ENCODE measurements at regions not wholly inside any gene's neighbourhood (a gene's known extent, or its start where the extent isn't known, plus 50 kb on each side); places are given as distances from the start of the nearest gene placed in this dataset.

DNA sequence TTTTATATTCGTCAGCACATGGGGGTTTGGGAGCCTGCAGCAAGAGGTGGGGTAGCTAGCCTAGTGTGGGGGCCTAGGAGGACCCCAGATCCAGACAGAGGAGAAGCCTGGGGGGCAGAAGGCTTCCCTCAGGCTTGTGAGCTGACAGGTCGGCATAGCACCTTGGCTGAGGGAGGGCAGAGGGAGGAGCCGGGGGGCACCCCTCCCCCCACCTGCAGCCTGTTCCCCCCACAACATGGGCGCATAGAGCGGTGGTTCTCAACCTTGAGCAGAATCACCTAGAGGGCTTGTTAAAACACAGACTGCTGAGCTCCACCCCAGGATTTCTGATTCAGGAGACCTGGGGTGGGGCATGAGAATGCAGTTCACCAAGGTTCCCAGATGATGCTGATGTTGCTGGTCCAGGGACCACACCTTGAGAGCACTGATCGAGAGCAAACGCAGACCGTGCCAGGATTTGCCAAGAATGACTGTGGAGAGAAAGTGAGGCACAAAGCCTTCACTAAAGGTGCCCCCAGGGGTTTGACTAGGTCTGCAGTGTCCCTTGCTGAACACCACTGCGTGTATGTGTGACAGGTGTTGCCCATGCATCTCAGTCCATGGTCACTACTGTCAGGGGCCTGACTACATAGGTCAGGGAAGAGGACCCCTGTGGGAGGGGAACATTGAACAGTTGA is 163.3 kb downstream of the MACROH2A1 start:
- DNase-seq (ENCODE audit: low read depth in 2 of 2), result no peak

GRCh38 chr5:135234666-135235401 is 164.2 kb downstream of the MACROH2A1 start:
- no peak for DNase-seq (ENCODE audit: low read depth in 2 of 2)

- DNase-seq (ENCODE audit: low read depth in 2 of 2), result no peak
Measured at GRCh38 chr5:135234242-135234641, 164.8 kb downstream of the MACROH2A1 start.

- DNase-seq (ENCODE audit: low read depth in 2 of 2), result no peak
Measured at GRCh38 chr5:135233477-135233876, 165.6 kb downstream of the MACROH2A1 start.

DNA sequence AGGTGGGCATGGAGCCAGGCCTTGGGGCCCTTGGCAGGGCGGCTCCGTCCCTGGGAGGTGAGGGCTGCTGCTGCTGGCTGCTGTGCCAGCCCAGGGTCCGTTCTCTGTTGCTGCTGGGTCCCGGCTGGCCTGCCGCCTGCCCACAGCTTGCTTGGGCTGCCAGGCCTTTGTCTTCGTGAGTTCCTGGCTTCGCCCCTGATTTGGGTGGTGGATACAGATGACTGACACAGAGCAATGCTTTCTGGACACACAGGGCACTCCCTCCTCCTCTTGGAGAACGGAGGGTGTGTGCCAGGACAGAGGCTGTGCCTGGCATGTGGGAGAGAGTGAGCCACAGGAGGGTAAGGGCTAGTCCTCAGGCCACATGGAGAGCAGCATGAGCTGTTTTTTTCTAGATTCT is 166.1 kb downstream of the MACROH2A1 start:
- no peak for DNase-seq (ENCODE audit: low read depth in 2 of 2)

DNA sequence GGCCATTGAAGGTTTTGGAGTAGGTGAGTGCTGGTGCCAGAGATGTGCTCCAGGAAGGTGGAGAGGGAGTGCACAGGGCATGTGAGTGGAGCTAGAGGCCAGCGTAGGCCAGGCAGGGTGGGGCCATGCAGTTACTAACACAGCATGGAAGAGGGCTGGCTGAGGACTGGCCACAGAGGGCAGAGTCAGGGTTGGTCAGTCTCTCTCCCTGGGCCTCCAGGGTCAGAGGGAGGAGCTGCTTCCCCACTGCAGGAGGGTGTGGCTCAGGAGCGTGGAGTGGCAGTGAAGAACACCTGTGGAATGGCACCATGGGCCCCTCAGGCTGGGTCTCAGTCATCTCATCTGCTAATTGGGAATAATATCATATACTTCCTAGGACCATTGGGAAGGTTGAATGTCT is 167.7 kb downstream of the MACROH2A1 start:
- DNase-seq (ENCODE audit: low read depth in 2 of 2), result no peak

GRCh38 chr5:135230251-135230925 is 168.6 kb downstream of the MACROH2A1 start:
- no peak for DNase-seq (ENCODE audit: low read depth in 2 of 2)

GRCh38 chr5:135229679-135230132 is 169.3 kb downstream of the MACROH2A1 start:
- no peak for DNase-seq (ENCODE audit: low read depth in 2 of 2)

DNA sequence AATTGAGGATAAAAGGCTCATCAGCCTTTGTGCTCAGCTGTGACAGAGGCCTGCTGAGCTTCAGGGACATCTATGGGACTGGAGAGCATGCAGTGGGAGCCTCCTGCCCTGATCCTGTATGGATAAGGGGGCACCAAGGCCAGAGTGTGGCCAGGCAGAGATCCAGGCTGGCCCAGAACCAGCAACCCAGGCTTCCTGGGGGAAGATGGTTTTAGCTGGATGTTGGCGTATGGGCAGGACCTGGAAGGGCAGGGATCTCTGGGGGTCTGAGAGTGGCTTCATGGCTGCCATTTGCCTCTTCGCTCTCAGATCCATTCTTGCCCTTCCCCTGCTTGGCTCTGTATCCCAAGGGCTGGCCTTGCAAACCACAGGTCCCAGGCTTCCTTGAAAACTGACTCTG is 169.9 kb downstream of the MACROH2A1 start:
- DNase-seq (ENCODE audit: low read depth in 2 of 2), result no peak

GRCh38 chr5:135228222-135228621 is 170.8 kb downstream of the MACROH2A1 start:
- DNase-seq (ENCODE audit: low read depth in 2 of 2), result no peak

DNA sequence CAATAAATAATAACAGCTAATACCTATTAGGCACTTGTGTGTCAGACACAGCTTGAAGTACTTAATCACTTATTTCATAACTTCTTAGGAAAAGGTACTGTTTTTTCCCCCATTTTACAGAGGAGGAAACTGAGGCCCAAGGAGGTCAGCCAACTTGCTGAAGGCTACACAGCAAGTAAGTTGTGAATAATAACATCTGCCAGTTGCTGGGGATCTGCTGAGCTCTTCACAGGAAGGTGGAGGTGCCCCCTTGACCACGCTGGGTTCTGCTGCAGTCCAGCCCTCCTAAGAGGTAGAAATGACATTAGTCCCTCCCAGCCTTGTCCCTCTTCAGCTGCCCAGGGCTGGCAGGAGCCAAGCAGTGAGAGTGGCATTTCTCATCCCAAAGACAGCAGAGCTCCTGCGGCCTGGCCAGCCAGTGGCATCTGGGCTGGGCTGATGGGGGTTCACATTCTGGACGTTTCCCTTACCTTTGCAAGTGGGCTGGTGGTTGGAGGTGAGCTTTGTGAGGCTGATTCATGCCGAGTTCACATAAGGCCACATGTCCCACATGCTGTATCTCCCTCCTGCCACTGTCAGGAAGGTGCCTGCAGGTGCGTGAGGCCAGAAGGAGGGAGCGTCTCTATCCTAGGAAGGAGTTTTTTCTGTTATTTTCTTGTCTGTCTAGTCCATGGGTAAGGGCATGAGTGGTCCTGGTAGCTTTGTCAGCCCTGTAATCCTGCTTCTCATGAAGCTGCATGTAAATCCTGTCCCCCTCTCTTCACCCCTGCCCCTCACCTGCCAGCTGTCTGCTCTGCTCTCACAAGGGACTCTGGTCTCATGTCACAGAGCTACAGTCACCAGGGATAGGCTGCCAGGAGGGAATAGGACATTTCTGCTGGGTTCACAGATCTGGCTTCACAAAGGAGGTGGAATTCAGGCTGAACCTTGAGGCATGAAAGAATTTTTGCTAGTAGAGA is 171.7 kb downstream of the MACROH2A1 start:
- no peak for DNase-seq (ENCODE audit: low read depth in 2 of 2)

DNA sequence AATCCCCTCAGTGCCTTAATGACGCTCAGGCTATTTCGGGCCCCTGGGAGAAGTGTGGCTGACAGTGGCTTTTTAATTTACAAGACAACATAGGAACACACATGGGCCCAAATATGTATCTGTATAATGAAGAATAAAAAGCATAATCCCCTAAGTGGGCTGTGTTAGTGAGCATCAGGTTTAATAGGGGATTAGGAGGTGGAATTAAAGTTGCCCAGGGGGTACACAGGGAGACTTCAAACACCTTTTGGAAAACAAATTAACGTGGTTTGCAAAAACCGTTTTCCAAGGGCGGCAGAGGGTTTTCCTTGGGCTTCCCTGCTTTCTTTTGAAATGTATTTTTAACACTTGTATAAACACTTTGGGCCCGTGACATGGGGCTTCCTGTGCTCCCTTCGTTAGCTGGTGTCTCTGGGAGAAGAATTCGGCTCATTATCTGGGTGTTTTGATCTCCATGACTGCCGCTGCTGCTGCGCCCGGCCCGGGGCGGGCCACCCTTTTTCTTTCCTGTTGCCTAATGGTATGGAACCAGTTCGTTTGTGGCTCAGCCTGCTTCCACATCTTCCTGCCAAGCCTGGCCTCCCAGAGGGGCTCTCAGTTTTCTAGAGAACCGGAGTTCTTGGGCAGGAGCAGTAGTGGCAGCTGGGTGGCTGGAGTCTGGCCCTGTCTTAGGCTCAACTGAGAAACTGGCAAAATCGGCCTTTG is 173.0 kb downstream of the MACROH2A1 start:
- no peak for DNase-seq (ENCODE audit: low read depth in 2 of 2)

GRCh38 chr5:135223891-135224625 is 175.0 kb downstream of the MACROH2A1 start:
- DNase-seq (ENCODE audit: low read depth in 2 of 2), result no peak

DNA sequence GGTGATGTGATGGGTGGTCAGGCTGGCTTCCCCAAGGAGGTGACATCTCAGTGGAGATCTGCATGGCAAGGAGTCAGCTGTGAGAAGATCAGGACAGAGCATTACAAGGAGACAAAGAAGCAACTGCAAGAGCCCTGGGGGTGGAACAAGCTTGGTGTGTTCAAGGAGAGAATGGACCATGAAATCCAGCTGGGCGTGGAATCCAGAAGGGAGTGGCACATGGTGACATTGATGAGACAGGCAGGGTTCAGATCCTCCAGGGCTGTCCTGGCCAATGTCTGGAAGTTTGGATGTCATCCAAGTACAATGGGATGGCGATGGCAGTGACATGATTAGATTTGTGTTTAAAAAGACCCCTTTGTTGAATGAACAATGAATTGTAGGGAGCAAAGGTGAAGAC is 175.6 kb downstream of the MACROH2A1 start:
- DNase-seq (ENCODE audit: low read depth in 2 of 2), result no peak

DNA sequence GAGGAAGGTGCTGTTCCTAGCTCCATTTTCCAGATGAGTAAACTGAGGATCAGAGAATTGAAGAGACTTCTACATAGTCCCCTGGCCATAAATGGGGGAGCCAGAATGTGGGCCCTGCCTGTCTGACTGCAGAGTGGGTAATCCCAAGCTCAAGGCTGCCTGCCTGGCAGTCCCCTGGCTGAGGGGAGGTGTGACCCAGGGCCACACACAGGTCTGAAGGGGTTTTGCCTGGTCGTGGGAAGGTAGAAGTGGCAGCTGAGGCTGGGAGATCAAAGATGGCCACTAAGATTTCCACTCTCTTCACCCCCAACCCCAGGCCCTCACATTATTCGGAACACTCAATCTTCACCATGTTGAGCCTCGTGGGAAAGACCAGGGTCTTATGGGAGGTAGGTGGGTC is 176.3 kb downstream of the MACROH2A1 start:
- no peak for DNase-seq (ENCODE audit: low read depth in 2 of 2)

GRCh38 chr5:135222171-135222681 is 176.8 kb downstream of the MACROH2A1 start:
- no peak for DNase-seq (ENCODE audit: low read depth in 2 of 2)

DNA sequence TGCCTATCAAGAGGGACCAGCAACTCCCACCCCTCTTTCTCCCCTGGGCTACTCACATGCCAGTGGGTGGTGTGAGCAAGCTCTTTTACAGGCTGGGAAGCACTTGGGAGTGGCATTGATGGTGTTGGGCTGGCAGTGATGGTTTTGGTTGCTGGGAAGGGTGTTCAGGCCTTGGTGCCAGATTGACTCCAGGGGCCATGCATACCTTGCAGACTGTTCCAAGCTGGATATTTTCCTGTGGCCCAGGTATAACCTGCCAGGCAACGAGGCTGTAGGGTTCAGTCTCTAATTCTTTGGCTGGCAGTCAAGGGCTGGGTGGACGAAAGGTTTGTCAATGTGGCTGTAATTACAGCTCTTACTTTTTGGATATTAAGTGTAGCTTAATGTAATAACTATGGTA is 177.3 kb downstream of the MACROH2A1 start:
- no peak for DNase-seq (ENCODE audit: low read depth in 2 of 2)

- DNase-seq (ENCODE audit: low read depth in 2 of 2), result no peak
Measured at GRCh38 chr5:135221187-135221473, 177.9 kb downstream of the MACROH2A1 start.

GRCh38 chr5:135220394-135221186 is 178.4 kb downstream of the MACROH2A1 start:
- DNase-seq (ENCODE audit: low read depth in 2 of 2), result no peak

GRCh38 chr5:135219868-135220267 is 179.2 kb downstream of the MACROH2A1 start:
- DNase-seq (ENCODE audit: low read depth in 2 of 2), result no peak
